Liver (tissue), 7 donors: ENCODE measurements at regions not wholly inside any gene's neighbourhood (a gene's known extent, or its start where the extent isn't known, plus 50 kb on each side); places are given as distances from the start of the nearest gene placed in this dataset.

Experiments
- DNase-seq: peaks from one replicate; pipeline ENCODE4 v3.0.0-alpha.2; 2017; ENCODE audit warnings: low spot score
- H3K27ac ChIP-seq, 2 donors: one replicate each; pipeline ENCODE4 v1.7.0; 2013; ENCODE audit warnings: inconsistent platforms in 2 of 2, low read length in 2 of 2, control low read depth in 1 of 2, low read depth in 1 of 2, mild to moderate bottlenecking in 1 of 2
- H3K27me3 ChIP-seq, 4 donors: one replicate each; pipeline versions ENCODE4 v1.6.1 to v1.7.0; 2013; ENCODE audit warnings: low read length in 3 of 4, inconsistent platforms in 1 of 4, mild to moderate bottlenecking in 1 of 4, moderate library complexity in 1 of 4; ENCODE audit not compliant: control insufficient read depth in 4 of 4, insufficient read depth in 4 of 4
- H3K36me3 ChIP-seq, 4 donors: one replicate each; pipeline versions ENCODE4 v1.6.1 to v1.7.0; 2013; ENCODE audit warnings: low read length in 3 of 4, mild to moderate bottlenecking in 3 of 4, low read depth in 1 of 4, moderate library complexity in 1 of 4; ENCODE audit not compliant: control insufficient read depth in 4 of 4, insufficient read depth in 3 of 4
- H3K4me1 ChIP-seq, 4 donors: one replicate each; pipeline versions ENCODE4 v1.6.1 to v1.7.0; 2013; ENCODE audit warnings: low read length in 3 of 4, mild to moderate bottlenecking in 3 of 4, moderate library complexity in 1 of 4; ENCODE audit not compliant: control insufficient read depth in 4 of 4, insufficient read depth in 4 of 4
- H3K4me3 ChIP-seq, 3 donors: one replicate each; pipeline versions ENCODE4 v1.6.1 to v1.7.0; 2013; ENCODE audit warnings: low read length in 3 of 3, control low read depth in 1 of 3, low read depth in 1 of 3, mild to moderate bottlenecking in 1 of 3
- H3K9ac ChIP-seq, 2 donors: one replicate each; pipeline ENCODE4 v1.7.0; 2013; ENCODE audit warnings: low read length in 2 of 2, mild to moderate bottlenecking in 2 of 2, moderate library complexity in 2 of 2, control low read depth in 1 of 2, low read depth in 1 of 2
- H3K9me3 ChIP-seq, 4 donors: one replicate each; pipeline versions ENCODE4 v1.6.1 to v1.7.0; 2013; ENCODE audit warnings: low read length in 3 of 4; ENCODE audit not compliant: control insufficient read depth in 4 of 4
- ATF3 ChIP-seq: IDR thresholded peaks from 2 replicates; pipeline ENCODE4 v1.6.1; 2016; ENCODE audit warnings: antibody characterized with exemption
- GABPA ChIP-seq, 2 donors: IDR thresholded peaks in 1 of 2; conservative IDR thresholded peaks in 1 of 2; 2 replicates each; pipeline ENCODE4 v1.6.1; 2016; ENCODE audit warnings: antibody characterized with exemption in 2 of 2, mild to moderate bottlenecking in 1 of 2, moderate library complexity in 1 of 2
- HNF4A ChIP-seq, 2 donors: conservative IDR thresholded peaks; 2 replicates each; pipeline ENCODE4 v1.6.1; 2016; ENCODE audit warnings: antibody characterized with exemption in 2 of 2, mild to moderate bottlenecking in 2 of 2
- JUND ChIP-seq, 2 donors: IDR thresholded peaks; 2 replicates each; pipeline ENCODE4 v1.6.1; 2016; ENCODE audit warnings: antibody characterized with exemption in 2 of 2
- RAD21 ChIP-seq, 2 donors: IDR thresholded peaks; 2 replicates each; pipeline ENCODE4 v1.6.1; 2016; ENCODE audit warnings: antibody characterized with exemption in 2 of 2, mild to moderate bottlenecking in 2 of 2
- REST ChIP-seq: IDR thresholded peaks from 2 replicates; pipeline ENCODE4 v1.6.1; 2016; ENCODE audit warnings: antibody characterized with exemption, mild to moderate bottlenecking
- SP1 ChIP-seq: IDR thresholded peaks from 2 replicates; pipeline ENCODE4 v1.6.1; 2018; ENCODE audit warnings: antibody characterized with exemption, mild to moderate bottlenecking
- YY1 ChIP-seq: IDR thresholded peaks from 2 replicates; pipeline ENCODE4 v1.6.1; 2016; ENCODE audit warnings: antibody characterized with exemption, mild to moderate bottlenecking
- WGBS: extraction: QIAGEN DNeasy Blood & Tissue Kit; methylation state at CpG from one replicate; pipeline ENCODE4 v1.1.7; 2013; 5-methylcytosine and 5-hydroxymethylcytosine counted together
- TF ChIP-seq, protein P1 (sequence below): IDR thresholded peaks from 2 replicates; pipeline ENCODE4 v1.6.1; 2016; ENCODE audit warnings: antibody characterized with exemption
- donor health status: healthy.
- donor health status: healthy.
- donor health status: healthy.
- donor health status: healthy.

DNA sequence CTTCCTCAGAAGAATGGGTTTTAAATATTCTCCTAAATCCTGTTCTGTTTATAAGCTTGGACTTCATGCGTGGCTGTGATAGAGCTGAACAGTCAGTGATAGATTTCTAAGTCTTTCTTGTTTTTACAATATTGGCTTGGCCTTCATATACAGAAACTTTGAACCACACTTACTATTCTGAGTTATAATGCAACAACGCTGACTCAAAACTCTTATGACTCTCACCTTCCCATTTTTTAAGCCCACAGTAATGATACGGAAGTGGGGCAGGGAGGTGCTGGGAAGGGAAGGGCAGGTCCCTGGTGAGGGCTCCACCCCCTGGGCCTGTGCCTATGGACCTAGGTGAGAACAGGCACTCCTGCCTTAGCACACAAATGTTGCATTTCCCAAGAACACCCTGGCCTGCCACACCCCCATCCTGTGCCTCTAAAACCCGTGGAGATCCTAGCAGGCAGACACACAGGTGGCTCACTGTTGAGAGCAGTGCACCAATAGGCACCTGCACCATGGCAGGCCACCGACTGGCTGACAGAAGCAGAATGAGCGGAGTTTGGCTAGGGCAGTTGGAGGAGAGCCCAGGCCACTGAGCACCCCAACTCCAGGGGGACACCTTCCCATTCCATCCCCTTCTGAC, 376.7 kb downstream of the GABRG2 start (continued):
- TF ChIP-seq ATF3: no peak
- no peak for TF ChIP-seq HNF4A (conservative IDR thresholded peaks at IDR 0.05)
- no peak for TF ChIP-seq RAD21 (IDR thresholded peaks at IDR 0.05)
- TF ChIP-seq REST: no peak

DNA sequence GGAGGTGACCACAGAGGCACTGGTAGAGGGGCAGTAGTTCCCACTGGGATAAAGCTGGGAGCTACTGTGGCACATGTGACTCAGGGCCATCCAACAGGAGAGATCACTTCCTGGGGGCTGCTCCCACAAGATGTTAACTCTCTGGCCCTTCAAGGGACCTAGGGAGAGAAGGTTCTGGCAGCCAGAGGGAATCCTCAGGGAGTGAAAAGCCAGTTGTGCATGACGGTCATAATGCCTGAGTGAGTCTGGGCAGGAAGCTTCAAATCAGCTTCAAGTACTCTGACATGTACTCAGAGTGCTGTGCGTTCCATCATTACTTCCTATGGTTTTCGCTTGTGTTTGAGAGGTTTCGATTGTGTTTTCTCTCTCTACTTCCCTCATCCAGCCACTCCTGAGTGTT, 388.5 kb downstream of the GABRG2 start:
- Histone ChIP-seq H3K4me1 (no peaks in the 10 kb centered on the region), H3K27me3 (peaks cover 0 to 6% (median 0%) of the 10 kb centered on the region in 4 donors), H3K27ac (no peak overlapping the region), H3K9me3 (peaks cover 0 to 4% (median 1%) of the 10 kb centered on the region in 4 donors), H3K36me3 (no peaks in the 10 kb centered on the region), H3K4me3 (no peak overlapping the region), H3K9ac (no peak overlapping the region)
- no peak for DNase-seq
- WGBS: 79% methylated on average over 4 of the region's 4 CpGs
- TF ChIP-seq REST: no peak
- TF ChIP-seq, protein P1, sequence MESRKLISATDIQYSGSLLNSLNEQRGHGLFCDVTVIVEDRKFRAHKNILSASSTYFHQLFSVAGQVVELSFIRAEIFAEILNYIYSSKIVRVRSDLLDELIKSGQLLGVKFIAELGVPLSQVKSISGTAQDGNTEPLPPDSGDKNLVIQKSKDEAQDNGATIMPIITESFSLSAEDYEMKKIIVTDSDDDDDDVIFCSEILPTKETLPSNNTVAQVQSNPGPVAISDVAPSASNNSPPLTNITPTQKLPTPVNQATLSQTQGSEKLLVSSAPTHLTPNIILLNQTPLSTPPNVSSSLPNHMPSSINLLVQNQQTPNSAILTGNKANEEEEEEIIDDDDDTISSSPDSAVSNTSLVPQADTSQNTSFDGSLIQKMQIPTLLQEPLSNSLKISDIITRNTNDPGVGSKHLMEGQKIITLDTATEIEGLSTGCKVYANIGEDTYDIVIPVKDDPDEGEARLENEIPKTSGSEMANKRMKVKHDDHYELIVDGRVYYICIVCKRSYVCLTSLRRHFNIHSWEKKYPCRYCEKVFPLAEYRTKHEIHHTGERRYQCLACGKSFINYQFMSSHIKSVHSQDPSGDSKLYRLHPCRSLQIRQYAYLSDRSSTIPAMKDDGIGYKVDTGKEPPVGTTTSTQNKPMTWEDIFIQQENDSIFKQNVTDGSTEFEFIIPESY: no peak
- no peak for TF ChIP-seq GABPA (IDR thresholded peaks at IDR 0.05 in 1 of 2, conservative IDR thresholded peaks at IDR 0.05 in 1 of 2)
- TF ChIP-seq JUND (IDR thresholded peaks at IDR 0.05): no peak
- no peak for TF ChIP-seq YY1

GRCh38 chr5:162466011-162466410, 398.4 kb downstream of the GABRG2 start:
- no peaks in the 10 kb centered on the region for H3K27me3 ChIP-seq
- H3K9me3 ChIP-seq: no peaks in the 10 kb centered on the region
- no peak overlapping the region for H3K4me3 ChIP-seq
- 65% methylated on average over 1 of the region's 1 CpG for WGBS
- H3K9ac ChIP-seq: no peak overlapping the region
- H3K27ac ChIP-seq: no peak overlapping the region
- no peak for DNase-seq
- no peak for TF ChIP-seq SP1
- no peaks in the 10 kb centered on the region for H3K4me1 ChIP-seq
- no peaks in the 10 kb centered on the region for H3K36me3 ChIP-seq
